Activated CD4-positive, alpha-beta T cell treated with anti-CD3 and anti-CD28 coated beads, Interleukin-2, amount 50 U/mL, for 4 hours (primary cell): ENCODE measurements at regions not wholly inside any gene's neighbourhood (a gene's known extent, or its start where the extent isn't known, plus 50 kb on each side); places are given as distances from the start of the nearest gene placed in this dataset.

Experiments used
- DNase-seq, 2 experiments: peaks; one replicate each; pipeline ENCODE4 v3.0.0-alpha.2; 2020

DNA sequence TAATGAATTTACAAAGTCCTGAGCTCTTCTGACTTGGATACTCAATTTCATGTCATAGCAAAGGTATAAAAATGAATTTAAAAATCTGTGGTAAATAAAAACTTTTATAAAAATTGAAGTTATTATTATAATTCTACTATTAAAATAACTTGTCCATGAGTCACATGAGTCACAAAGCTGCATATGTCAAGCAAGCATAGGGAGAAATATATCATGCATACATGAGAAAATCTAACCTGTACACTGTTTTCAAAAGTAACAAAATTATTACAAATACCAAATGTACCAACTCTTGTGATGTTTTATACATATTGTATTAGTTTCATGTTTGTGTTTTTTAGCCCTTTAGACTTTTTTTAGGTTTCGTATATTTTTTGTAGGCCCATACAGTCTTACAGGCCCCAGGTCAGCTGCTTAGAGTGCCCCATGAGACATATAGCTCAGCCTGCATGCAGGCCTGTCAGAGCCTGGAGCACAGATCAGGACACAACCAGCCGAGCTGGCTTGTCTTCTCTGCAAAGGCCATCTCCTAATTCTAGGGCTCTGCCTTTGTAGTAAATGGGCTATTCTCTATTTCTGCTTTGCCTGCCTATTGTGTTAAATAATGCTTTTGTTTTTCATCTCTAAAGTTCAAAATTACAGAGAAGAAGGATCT, 818.7 kb upstream of the TENM3 start:
- no peak for DNase-seq

GRCh38 chr4:181427076-181427475, 816.1 kb upstream of the TENM3 start:
- DNase-seq, result no peak

- DNase-seq, result no peak
Observed at GRCh38 chr4:181431006-181431405, 812.2 kb upstream of the TENM3 start.

DNA sequence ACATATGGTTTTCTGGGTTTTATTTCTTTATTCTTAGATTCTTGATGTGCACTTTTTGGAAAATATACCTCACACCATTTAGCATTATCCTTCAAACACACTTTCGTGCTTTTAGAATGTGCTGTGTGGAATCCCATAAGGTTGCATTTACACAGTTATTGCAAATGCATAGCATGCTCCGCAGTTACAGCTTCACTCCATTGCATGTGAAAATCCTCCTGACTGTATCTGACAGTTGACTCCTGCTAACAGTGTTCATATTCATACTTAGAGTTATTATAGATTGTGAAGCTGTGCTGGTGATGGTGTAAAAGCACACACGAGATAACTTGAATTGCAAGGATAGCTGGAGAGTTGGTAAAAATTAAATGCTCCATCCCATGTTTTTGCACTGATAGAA, 811.5 kb upstream of the TENM3 start:
- DNase-seq, result no peak

GRCh38 chr4:181432335-181432734, 810.9 kb upstream of the TENM3 start:
- DNase-seq, result no peak

DNA sequence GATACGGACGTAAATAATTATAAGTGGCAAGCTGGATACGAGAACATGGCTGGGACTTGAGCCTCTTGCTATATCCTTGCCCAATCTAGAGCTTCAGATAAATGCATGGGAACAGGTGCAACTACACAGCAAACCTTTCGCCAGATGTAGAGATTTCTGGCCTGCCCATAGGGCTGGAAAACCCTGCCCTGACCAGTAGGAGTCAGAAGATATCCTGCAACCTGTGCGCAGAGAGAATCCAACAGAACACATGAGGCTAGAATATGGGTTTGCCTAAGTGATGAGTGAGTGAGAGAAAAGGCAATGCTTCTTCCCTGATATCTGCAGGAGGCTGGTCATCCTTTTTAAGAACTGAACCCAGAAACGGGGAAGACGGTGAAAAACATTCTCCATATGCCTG, 805.3 kb upstream of the TENM3 start:
- DNase-seq, result no peak

- DNase-seq, result no peak
Observed at GRCh38 chr4:181438641-181439040, 804.6 kb upstream of the TENM3 start.

DNA sequence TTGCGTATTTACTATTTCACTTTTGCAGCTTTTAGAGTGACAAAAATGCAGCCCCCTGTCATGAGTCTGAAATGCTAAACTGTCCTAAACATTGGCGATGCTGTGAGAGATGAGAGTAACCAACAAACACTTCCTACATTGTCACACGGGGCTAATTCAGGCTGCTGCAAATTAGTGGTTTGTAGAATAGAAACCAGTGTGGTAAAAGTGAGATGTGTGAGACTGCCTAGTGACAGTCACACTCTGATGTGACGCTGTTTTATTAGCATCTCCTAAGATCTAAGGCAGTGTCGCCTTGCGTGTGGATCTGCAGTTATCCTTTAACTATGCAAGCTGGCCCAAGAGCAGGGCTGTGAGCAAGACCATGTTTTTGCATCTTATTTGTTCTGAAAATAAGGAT, 800.2 kb upstream of the TENM3 start:
- DNase-seq, result no peak

DNA sequence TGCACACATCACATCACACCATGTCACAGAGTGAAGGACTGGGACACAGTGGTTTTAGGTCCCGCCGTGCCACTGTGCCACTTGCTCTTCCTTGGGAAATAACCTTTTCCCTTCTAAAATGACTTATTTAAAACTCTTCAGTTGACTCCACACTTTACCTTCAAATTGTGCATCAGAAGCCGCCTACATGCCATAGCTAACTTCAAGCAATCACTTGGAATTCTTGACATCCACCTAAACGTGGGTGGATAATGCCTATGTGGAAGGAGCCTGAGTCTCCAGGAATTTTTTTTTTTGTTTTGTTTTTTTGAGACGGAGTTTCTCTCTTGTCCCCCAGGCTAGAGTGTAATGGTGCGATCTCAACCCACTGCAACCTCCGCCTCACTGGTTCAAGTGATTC, 777.4 kb upstream of the TENM3 start:
- DNase-seq, result no peak

- no peak for DNase-seq
Observed at GRCh38 chr4:181468451-181468850, 774.8 kb upstream of the TENM3 start.

- DNase-seq, result no peak
Observed at GRCh38 chr4:181470306-181470705, 772.9 kb upstream of the TENM3 start.

DNA sequence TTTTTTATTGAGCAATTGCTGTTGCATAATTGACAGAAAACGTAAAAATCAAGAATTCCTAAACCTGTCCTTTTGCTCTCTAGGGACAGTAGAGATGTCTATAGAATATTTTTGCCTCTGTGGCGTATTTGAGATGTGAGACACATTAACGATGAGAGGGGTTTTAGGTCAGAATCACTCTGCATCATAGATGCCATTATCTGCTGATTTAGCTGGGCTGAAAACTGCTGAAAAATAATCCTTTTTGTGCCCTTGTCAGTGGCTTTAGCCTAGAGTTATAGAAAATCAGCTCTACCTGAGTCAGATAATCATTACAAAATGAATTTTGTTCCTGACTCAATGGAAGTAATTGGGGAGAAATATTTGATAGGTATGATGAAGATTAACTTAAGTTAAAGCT, 767.8 kb upstream of the TENM3 start:
- DNase-seq, result no peak

- no peak for DNase-seq
Observed at GRCh38 chr4:181475781-181476507, 767.3 kb upstream of the TENM3 start.

GRCh38 chr4:181476508-181476890, 766.7 kb upstream of the TENM3 start:
- no peak for DNase-seq

- no peak for DNase-seq
Observed at GRCh38 chr4:181477591-181477990, 765.6 kb upstream of the TENM3 start.

- DNase-seq, result no peak
Observed at GRCh38 chr4:181478656-181479055, 764.5 kb upstream of the TENM3 start.

DNA sequence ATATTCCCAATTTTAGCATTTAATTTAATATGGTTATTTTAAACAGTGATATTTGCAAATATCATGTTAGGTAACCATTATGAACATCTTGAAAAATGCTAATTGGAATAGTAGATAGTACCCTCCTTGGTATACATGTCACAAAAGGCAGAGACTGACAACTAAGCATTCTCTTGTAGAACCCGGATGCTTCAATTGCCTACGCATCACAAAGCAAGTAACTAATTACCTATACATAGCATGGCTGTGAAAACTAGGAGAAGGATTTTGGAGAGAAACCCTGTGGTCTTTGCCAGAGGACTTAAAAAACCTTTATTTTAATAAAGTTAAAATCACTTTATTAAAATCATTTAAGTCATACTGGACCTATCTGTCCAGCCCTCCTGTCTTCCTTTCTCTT, 764.1 kb upstream of the TENM3 start:
- no peak for DNase-seq

- DNase-seq, result no peak
Observed at GRCh38 chr4:181484396-181484795, 758.8 kb upstream of the TENM3 start.

- DNase-seq, result no peak
Observed at GRCh38 chr4:181488926-181489325, 754.3 kb upstream of the TENM3 start.

DNA sequence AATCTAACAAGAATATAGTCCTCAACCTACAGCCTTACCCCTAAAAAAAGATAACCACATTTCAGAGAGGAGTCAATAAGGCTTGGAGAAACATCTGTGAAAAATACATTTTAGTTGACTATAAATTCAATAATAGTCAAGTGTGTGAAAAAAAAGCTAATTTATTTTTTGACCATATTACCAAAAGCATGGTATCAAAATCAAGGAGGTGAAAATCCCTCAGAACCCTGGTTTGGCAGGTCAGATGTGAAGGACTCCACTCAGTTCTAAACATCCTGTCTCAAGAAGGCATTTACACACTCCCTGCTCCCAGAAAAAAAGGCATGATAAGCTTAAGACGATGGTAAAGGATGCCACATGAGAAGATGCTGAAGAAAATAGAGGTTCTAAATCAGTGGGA, 745.1 kb upstream of the TENM3 start:
- DNase-seq, result no peak

- no peak for DNase-seq
Observed at GRCh38 chr4:181502611-181503010, 740.6 kb upstream of the TENM3 start.

- no peak for DNase-seq
Observed at GRCh38 chr4:181503687-181504390, 739.4 kb upstream of the TENM3 start.

GRCh38 chr4:181504924-181505323, 738.3 kb upstream of the TENM3 start:
- no peak for DNase-seq

GRCh38 chr4:181507180-181507835, 735.9 kb upstream of the TENM3 start:
- no peak for DNase-seq
